ENCODE measurements at regions not wholly inside any gene's neighbourhood (a gene's known extent, or its start where the extent isn't known, plus 50 kb on each side); places are given as distances from the start of the nearest gene placed in this dataset.

- Histone ChIP-seq H3K27ac (no peak overlapping the region), H3K27me3 (no peaks in the 10 kb centered on the region), H3K4me3 (no peak overlapping the region), H3K4me1 (no peaks in the 10 kb centered on the region), H3K36me3 (no peaks in the 10 kb centered on the region), H3K9me3 (no peaks in the 10 kb centered on the region)
- DNase-seq = no peak
- WGBS, 2 donors = 59 to 69% methylated on average over 7 of the region's 7 CpGs
- no peak for TF ChIP-seq POLR2A (IDR thresholded peaks at IDR 0.05)
- TF ChIP-seq CTCF (IDR thresholded peaks at IDR 0.05) = no peak
- intact Hi-C loops (cut with DNase I) = no loop called here
Observed at GRCh38 chr9:82583524-82583923, 479.4 kb downstream of the RASEF start.

- no peaks in the 10 kb centered on the region for H3K27me3 ChIP-seq
- H3K4me3 ChIP-seq = no peak overlapping the region
- no peak for TF ChIP-seq POLR2A (IDR thresholded peaks at IDR 0.05)
- no peak for TF ChIP-seq CTCF (IDR thresholded peaks at IDR 0.05)
- no peaks in the 10 kb centered on the region for H3K9me3 ChIP-seq
- H3K36me3 ChIP-seq = no peaks in the 10 kb centered on the region
- no peak overlapping the region for H3K27ac ChIP-seq
- whole genome bisulfite sequencing, 2 donors = 72 to 80% methylated on average over 3 to 5 of the region's 5 CpGs
- intact Hi-C loops (cut with DNase I) = no loop called here
- DNase-seq = no peak
- H3K4me1 ChIP-seq = no peaks in the 10 kb centered on the region
Observed at GRCh38 chr9:82584349-82584863, 478.5 kb downstream of the RASEF start.

GRCh38 chr9:82586918-82587356 is 476.0 kb downstream of the RASEF start:
- H3K27ac ChIP-seq = no peak overlapping the region
- H3K9me3 ChIP-seq = no peaks in the 10 kb centered on the region
- no peak overlapping the region for H3K4me3 ChIP-seq
- TF ChIP-seq POLR2A (IDR thresholded peaks at IDR 0.05) (no peak), CTCF (IDR thresholded peaks at IDR 0.05) (no peak)
- intact Hi-C loops (cut with DNase I) = no loop called here
- no peaks in the 10 kb centered on the region for H3K27me3 ChIP-seq
- no peaks in the 10 kb centered on the region for H3K36me3 ChIP-seq
- H3K4me1 ChIP-seq = no peaks in the 10 kb centered on the region
- DNase-seq = no peak
- WGBS, 2 donors = 86 to 94% methylated on average over 3 of the region's 3 CpGs

GRCh38 chr9:82588301-82589180 is 474.4 kb downstream of the RASEF start:
- no peak overlapping the region for H3K27ac ChIP-seq
- no peaks in the 10 kb centered on the region for H3K36me3 ChIP-seq
- no peaks in the 10 kb centered on the region for H3K9me3 ChIP-seq
- TF ChIP-seq POLR2A (IDR thresholded peaks at IDR 0.05) (no peak), CTCF (IDR thresholded peaks at IDR 0.05) (no peak)
- WGBS, 2 donors = 59 to 64% methylated on average over 6 of the region's 6 CpGs
- no peak for DNase-seq
- H3K4me3 ChIP-seq = no peak overlapping the region
- no peaks in the 10 kb centered on the region for H3K4me1 ChIP-seq
- H3K27me3 ChIP-seq = no peaks in the 10 kb centered on the region
- intact Hi-C loops (cut with DNase I) = no loop called here

GRCh38 chr9:82590845-82591244 is 472.1 kb downstream of the RASEF start:
- DNase-seq = no peak
- no peaks in the 10 kb centered on the region for H3K9me3 ChIP-seq
- WGBS, 2 donors = 85 to 90% methylated on average over 3 of the region's 3 CpGs
- no peak overlapping the region for H3K27ac ChIP-seq
- TF ChIP-seq CTCF (IDR thresholded peaks at IDR 0.05) (no peak), POLR2A (IDR thresholded peaks at IDR 0.05) (no peak)
- no peak overlapping the region for H3K4me3 ChIP-seq
- intact Hi-C loops (cut with DNase I) = no loop called here
- no peaks in the 10 kb centered on the region for H3K4me1 ChIP-seq
- no peaks in the 10 kb centered on the region for H3K36me3 ChIP-seq
- no peaks in the 10 kb centered on the region for H3K27me3 ChIP-seq

Data from esophagus squamous epithelium (tissue), 5 donors.